ENCODE measurements at regions not wholly inside any gene's neighbourhood (a gene's known extent, or its start where the extent isn't known, plus 50 kb on each side); places are given as distances from the start of the nearest gene placed in this dataset.
A peak's percentile ranks its signal among the peaks of the same experiment; 100 is the strongest.

DNA sequence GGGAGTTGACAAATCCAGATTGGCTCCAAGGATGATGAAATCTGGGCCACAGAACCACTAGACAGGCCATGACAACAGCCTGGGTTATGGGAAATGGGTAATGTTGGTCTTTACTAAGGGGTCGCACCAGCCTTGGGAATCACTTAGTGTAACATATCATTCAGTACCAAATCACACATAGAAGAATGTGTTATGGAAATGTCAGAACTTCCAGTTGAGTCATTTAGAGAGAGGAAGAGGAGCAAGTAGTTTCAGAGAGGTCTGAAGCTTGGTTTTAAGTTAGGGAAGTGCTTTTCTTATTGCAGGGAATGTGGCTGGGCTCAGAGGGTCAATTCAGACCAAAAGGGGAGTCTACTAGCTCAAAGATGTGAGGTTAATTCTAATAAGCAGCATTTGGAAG is 241.6 kb upstream of the ZPLD1 start:
- no peak for DNase-seq

DNA sequence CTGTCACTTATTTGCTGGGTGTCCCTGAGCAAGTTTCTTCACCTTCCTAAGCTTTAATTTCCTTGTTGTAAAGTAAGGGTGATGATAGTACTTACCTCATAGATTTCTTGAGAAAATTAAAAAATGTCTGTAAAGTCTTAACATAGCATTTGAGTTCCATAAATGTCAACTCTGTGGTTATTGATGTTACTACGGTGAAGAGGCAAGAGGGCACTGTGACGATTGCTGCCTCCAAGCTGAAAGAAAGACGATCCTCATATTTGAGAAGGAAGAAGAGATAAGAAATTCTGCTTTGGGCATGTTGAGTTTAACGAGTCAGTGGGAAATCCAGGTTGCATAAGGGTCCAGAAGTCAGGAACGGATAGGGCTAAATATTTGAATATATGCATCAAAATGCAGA is 240.8 kb upstream of the ZPLD1 start:
- DNase-seq = no peak

- DNase-seq = no peak
These were observed 240.1 kb upstream of the ZPLD1 start for GRCh38 chr3:102194760-102195159.

DNA sequence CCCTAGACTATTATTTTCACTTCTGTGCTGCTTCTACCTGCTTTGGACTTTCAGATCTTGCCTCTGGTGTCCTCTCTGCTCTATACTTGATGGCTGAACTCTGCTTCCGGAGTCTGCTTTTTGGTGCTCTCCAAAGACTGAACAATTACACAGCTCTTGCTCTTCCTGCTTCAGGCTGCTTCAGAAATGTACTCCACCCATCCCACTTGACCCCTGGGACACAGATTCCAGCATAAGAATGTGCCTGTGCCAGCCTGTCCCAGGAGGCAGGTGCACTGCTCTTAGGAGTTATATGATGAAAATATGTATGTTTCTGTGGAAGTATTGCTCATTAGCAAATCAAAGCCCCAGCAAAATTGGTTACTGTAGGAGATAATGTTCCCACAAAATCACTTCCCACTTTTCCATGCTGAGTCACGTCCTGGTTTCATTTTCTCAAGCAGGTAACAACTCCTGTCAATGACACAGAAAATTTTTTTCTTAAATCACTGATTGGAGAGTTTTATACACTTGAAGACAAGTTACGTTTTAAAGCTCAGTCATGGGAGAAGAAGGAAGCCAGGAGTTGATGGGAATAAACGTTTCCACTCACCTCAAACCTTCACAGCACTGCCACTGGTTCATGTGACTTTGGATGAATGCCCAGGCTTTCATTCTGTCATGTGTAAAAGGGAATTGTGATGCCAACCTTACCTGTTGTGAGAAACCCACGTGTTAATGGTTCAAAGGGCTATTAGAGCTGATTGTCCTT is 239.4 kb upstream of the ZPLD1 start:
- DNase-seq = no peak

- DNase-seq = no peak
These were observed 234.7 kb upstream of the ZPLD1 start for GRCh38 chr3:102200126-102200525.

- DNase-seq = no peak
These were observed 234.3 kb upstream of the ZPLD1 start for GRCh38 chr3:102200560-102200959.

GRCh38 chr3:102205647-102206046 is 229.2 kb upstream of the ZPLD1 start:
- no peak for DNase-seq

DNA sequence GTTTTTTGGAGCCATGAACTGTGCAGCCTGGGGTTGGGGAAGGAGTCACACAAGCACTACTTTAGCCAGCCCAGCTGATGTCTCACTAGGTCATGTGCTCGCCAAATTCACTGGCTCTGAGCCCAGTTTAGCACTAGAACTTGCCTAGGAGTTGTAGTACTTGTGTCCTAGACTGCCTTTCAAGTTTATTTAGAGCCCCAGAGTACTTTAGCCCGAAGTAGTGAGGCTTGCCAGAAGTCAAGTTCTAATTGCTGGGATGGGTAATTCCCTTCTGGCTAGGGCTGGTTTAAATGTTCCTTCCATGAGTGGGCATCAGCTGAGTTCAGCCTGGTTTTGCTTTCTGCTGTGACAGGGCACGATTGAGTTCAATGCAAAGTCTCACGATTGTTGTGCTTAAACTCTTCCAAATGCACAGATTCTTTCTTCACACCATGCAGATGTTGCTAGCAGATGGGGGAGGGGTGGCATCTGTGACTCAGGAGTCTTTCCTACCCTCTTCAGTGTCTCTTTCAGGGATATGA is 228.2 kb upstream of the ZPLD1 start:
- no peak for DNase-seq

DNA sequence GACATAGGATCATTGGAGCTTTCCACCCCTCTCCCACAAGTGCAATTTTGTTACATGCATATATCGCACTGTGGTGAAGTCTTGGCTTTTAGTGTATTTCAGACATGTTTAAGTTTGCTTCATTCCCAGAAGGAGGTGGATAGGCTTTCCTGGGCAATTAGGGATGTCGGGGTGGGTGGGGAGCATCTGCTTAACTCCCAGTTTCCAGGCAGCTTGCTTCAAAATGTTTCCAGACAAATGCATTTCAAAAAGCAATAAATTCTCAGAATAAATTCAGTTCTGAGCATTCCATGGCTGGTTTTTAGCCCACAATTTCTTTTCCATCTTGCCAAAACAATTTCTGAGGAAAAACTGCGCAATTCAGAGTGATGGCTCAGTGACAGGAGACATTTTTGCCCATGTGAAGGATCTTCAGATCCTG is 227.7 kb upstream of the ZPLD1 start:
- DNase-seq = no peak

DNA sequence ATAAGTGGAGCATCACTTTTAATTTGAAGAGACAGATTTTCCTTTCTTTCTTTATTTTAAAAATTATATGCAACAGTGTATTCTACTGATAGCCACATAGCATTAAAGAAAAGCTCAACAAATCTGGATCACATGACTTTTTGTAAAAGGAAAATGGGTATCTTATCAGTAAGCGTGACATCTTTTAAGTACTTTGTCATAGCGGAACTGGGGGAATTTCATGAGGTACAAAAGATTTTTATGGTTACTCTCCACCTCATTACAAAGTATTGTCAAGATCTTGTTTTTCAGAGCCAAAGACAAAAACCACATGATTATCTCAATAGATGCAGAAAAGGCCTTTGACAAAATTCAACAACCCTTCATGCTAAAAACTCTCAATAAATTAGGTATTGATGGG is 219.6 kb upstream of the ZPLD1 start:
- DNase-seq = no peak

DNA sequence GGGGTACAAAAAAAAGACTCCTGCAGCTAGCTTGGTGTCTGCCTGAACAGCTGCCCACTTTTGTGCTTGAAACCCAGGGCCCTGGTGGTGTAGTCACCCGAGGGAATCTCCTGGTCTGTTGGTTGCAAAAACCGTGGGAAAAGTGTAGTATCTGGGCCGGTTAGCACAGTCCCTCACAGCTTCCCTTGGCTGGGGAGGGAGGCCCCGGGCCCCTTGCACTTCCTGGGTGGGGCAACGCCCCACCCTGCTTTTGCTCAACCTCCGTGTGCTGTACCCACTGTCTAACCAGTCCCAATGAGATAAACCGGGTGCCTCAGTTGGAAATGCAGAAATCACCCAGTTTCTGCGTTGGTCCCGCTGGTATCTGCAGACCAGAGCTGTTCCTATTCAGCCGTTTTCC is 211.7 kb upstream of the ZPLD1 start:
- no peak for DNase-seq

DNA sequence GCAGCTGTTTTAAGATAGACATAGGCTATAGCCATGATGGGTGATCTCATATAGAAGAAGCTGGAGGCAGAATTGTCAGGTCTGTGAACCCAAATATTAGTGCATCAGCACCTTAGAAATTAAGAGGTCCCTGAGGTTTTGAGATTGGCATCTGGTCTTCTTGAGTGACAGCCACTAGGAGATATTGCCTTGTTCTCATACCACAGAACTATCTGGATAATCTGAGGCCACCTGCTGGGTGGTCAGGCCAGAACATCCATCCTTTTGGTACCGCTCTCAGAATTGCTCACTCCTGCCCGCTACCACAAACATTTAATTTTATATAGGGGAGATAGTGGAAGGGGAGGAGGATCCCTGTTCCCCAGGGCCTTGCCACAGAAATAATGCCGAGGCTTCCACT is 210.6 kb upstream of the ZPLD1 start:
- no peak for DNase-seq

- no peak for DNase-seq
These were observed 209.8 kb upstream of the ZPLD1 start for GRCh38 chr3:102225005-102225404.

DNA sequence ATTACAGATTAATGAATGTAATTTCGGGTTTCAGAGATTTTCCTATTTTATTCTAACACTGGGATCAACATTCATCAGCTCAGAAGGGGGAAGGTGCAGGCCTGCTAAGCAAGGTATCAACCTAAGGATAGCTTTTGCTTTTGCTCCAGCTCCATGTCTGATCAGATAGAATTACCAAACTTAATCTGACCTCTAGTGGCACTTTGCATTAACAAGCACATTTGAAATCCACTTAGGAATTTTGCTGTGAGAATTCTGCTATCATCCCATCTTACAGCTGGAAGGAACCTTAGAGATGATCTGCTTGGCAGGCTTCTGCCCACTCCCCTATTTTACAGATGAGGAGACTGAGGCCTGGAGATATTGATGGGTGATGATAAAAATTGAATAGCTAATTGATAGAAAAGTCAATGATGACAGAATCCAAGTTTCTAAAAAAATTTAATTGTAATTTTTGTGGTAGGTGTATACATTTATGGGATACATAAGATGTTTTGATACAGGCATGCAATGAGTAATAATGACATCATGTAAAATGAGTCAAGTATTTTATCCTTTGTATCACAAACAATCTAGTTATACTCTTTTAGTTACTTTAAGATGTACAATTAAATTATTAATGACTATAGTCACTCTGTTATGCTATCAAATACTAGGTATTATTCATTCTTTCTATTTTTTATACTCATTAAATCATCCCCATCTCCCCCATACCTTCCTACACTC is 209.2 kb upstream of the ZPLD1 start:
- DNase-seq = no peak

GRCh38 chr3:102226463-102226862 is 208.4 kb upstream of the ZPLD1 start:
- no peak for DNase-seq

DNA sequence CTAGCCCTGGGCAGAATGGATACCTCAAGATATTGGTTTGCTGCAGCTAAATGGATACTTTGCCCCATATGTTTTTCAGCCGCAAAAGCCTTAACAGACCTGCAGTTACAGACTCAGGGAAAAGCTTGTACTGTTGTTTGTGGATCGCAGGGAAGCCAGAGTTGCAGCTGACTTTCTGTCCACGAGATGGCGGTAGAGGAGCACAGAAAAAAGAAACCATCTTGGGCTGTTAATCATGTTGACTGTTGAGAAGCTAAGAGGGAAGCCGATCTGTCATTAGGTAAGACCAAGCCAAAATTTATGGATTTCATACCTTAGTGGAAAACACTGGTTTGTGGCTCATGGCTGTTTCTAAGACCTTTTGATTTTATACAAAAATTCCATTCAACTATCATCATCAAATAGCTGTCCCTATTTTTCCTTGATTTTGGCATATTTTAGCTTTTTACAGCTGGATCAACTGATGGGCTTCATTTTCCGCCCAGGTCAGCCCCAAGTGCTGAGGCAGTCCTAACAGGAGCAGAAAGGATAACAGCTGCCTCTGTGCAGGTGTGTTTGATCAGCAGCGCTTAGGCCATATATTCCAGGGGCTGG is 205.7 kb upstream of the ZPLD1 start:
- DNase-seq = peak; percentile 88

DNA sequence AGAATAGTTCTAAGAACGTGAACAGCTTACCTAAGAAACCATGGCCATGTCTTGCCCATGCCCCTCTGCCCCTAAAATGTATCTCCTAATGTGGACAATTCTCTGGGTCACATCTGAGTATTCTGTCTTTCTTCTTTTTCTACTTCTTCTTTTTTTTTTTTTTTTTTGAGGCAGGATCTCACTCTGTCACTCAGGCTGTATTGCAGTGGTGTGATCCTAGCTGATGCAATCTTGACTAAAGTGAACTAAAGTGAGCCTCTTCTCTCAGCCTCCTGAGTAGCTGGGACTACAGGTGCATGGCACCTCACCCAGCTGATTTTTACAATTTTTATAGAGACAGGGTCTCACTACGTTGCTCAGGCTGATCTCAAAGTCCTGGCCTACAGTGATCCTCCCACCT is 204.8 kb upstream of the ZPLD1 start:
- DNase-seq = no peak

DNA sequence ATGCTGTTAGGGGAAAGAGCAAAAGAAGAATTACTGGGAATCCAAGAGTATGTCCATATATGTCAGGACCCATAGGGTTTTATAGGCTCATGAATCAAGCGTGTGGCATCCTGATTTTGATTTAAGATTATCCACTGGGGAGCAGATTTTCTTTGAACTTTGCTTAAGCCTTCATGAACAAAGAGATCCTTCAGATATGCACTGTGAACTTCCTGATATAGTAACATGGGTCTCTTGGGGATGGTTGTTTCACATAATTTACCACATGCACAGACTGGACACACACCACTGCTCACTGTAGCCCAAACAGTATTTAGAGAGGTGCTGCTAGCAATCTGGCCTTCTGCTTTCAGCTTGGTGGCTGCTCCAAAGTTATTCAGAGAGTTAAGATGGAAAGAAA is 200.9 kb upstream of the ZPLD1 start:
- no peak for DNase-seq

DNA sequence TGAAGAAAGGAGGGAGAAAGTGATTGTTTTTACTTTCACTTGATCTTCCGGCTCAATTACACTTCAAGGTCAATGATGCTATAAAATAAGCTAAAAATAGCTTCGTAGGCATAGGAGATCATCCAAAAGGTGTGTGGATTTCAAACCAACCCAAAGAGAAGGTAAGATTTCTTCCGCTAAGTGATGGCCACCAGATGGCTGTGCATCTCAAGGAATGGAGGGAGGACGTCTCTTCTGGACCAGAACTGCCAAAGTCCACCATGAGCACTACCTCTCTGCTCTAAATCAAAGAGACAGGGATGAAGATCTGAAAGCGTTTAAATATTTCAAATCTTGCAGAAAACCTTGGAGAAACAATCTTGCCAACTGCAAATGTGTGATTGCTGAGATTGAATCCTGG is 199.1 kb upstream of the ZPLD1 start:
- no peak for DNase-seq

DNA sequence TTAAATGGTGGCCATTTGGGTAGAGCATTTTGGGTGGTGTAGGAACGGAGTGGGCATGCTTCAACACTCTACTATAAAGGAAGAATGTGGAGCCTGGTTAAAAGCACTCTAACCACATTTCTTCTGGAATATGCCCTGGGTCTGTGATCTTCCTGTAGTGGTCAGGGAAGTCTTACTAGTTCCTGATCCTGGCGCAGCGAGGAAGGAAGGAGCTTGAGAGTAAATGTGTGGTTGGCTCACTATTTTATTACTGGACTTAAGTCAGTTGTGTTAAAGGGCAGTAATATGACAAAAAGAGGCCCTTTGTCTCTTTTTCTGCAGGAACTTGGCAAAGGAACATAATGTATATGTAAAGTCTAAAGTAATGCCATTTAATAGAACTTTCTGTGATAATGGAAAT is 197.6 kb upstream of the ZPLD1 start:
- DNase-seq = no peak

DNA sequence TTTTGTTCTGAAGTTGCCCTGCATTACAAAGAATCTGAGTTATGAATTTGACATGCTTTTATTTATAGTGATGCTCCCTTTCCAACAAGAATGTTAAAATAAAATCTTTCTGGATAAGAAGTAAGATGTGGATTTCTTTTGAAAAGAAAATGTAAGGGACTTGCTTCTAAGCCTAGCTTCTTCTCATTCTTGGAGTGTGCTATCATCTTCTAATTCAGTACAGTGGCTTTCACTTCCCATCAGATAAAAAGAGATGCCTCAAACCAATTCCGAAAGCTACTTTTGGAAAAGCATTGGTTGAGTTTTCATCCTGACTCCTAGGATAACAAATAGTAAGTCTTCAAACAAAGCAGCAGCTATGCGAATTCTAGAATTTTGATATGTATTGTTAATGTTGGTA is 197.0 kb upstream of the ZPLD1 start:
- DNase-seq = no peak

- no peak for DNase-seq
These were observed 196.5 kb upstream of the ZPLD1 start for GRCh38 chr3:102238362-102238761.

- DNase-seq = no peak
These were observed 194.1 kb upstream of the ZPLD1 start for GRCh38 chr3:102240720-102241119.

Measured in islet precursor cell (in vitro differentiated cells).